Smooth muscle cell (in vitro differentiated cells): ENCODE measurements at regions not wholly inside any gene's neighbourhood (a gene's known extent, or its start where the extent isn't known, plus 50 kb on each side); places are given as distances from the start of the nearest gene placed in this dataset.

Source experiments
- DNase-seq: peaks from one replicate; lab custom pipeline; 2025; ENCODE audit not compliant: unreplicated experiment; lab: John Stamatoyannopoulos, UW
- H2AFZ ChIP-seq: fragments of 200-600 bp; sonication (generic); 2 replicates; pipeline ENCODE4 v1.6.0; 2016; ENCODE audit warnings: antibody characterized with exemption, low read depth, mild to moderate bottlenecking
- H3F3A ChIP-seq: fragments of 200-600 bp; sonication (generic); 2 replicates; pipeline ENCODE4 v1.6.0; 2017; ENCODE audit warnings: antibody characterized with exemption, low read depth
- H3K27ac ChIP-seq: fragments of 200-600 bp; sonication (generic); 2 replicates; pipeline ENCODE4 v1.5.1; 2016; ENCODE audit warnings: low read depth, mild to moderate bottlenecking
- H3K27me3 ChIP-seq: fragments of 200-600 bp; sonication (generic); 2 replicates; pipeline ENCODE4 v1.6.1; 2016; ENCODE audit warnings: low read depth, mild to moderate bottlenecking
- H3K36me3 ChIP-seq: fragments of 200-600 bp; sonication (generic); 2 replicates; pipeline ENCODE4 v1.5.1; 2016; ENCODE audit warnings: low read depth
- H3K4me1 ChIP-seq: fragments of 200-600 bp; sonication (generic); 2 replicates; pipeline ENCODE4 v1.5.1; 2016; ENCODE audit warnings: low read depth
- H3K4me2 ChIP-seq: fragments of 200-600 bp; sonication (generic); 2 replicates; pipeline ENCODE4 v1.6.0; 2016; ENCODE audit warnings: mild to moderate bottlenecking
- H3K4me3 ChIP-seq: fragments of 200-600 bp; sonication (generic); 2 replicates; pipeline ENCODE4 v1.5.1; 2016; ENCODE audit warnings: mild to moderate bottlenecking
- H3K79me2 ChIP-seq: fragments of 200-600 bp; sonication (generic); 2 replicates; pipeline ENCODE4 v1.6.0; 2016; ENCODE audit warnings: low read depth, mild to moderate bottlenecking
- H3K9ac ChIP-seq: fragments of 200-600 bp; sonication (generic); 2 replicates; pipeline ENCODE4 v1.6.0; 2016; ENCODE audit warnings: low read depth
- H3K9me3 ChIP-seq: fragments of 200-600 bp; sonication (generic); replicated peaks from 2 replicates; pipeline ENCODE4 v1.5.1; 2016; ENCODE audit warnings: low read depth
- H4K20me1 ChIP-seq: fragments of 200-600 bp; sonication (generic); 2 replicates; pipeline ENCODE4 v1.6.0; 2016; ENCODE audit warnings: low read depth
- CTCF ChIP-seq: fragments of 200-600 bp; sonication (generic); IDR thresholded peaks from 2 replicates; pipeline ENCODE4 v1.5.1; 2017; ENCODE audit warnings: borderline replicate concordance, mild to moderate bottlenecking, antibody characterized with exemption; ENCODE audit not compliant: insufficient read depth, poor library complexity, severe bottlenecking
- WGBS: methylation state at CpG from one replicate; pipeline ENCODE4 v1.1.7; 2016; ENCODE audit warnings: low lambda C conversion rate; 5-methylcytosine and 5-hydroxymethylcytosine counted together

GRCh38 chr7:47095946-47096345 lies 486.0 kb downstream of the TNS3 start:
- no peaks in the 10 kb centered on the region for H3F3A ChIP-seq
- no peak for TF ChIP-seq CTCF
- no peaks in the 10 kb centered on the region for H4K20me1 ChIP-seq
- no peak overlapping the region for H3K9ac ChIP-seq
- H3K36me3 ChIP-seq: no peaks in the 10 kb centered on the region
- no peaks in the 10 kb centered on the region for H3K4me1 ChIP-seq
- 81% methylated on average over 1 of the region's 1 CpG for WGBS
- DNase-seq: no peak
- H3K79me2 ChIP-seq: no peaks in the 10 kb centered on the region
- H3K9me3 ChIP-seq: no peaks in the 10 kb centered on the region
- no peak overlapping the region for H3K4me3 ChIP-seq
- H3K4me2 ChIP-seq: no peak overlapping the region
- H3K27me3 ChIP-seq: no peaks in the 10 kb centered on the region
- no peak overlapping the region for H2AFZ ChIP-seq
- H3K27ac ChIP-seq: no peak overlapping the region

GRCh38 chr7:47094462-47094861 lies 487.4 kb downstream of the TNS3 start:
- WGBS: 88% methylated on average over 7 of the region's 7 CpGs
- no peak for TF ChIP-seq CTCF
- DNase-seq: no peak
- Histone ChIP-seq H3K27me3 (no peaks in the 10 kb centered on the region), H2AFZ (no peak overlapping the region), H3F3A (no peaks in the 10 kb centered on the region), H3K4me1 (no peaks in the 10 kb centered on the region), H3K79me2 (no peaks in the 10 kb centered on the region), H3K27ac (no peak overlapping the region), H4K20me1 (no peaks in the 10 kb centered on the region), H3K4me2 (no peak overlapping the region), H3K4me3 (no peak overlapping the region), H3K36me3 (no peaks in the 10 kb centered on the region), H3K9me3 (no peaks in the 10 kb centered on the region), H3K9ac (no peak overlapping the region)

- Histone ChIP-seq H3K79me2 (no peaks in the 10 kb centered on the region), H3K4me3 (no peak overlapping the region), H3K27ac (no peak overlapping the region), H3K4me1 (no peaks in the 10 kb centered on the region), H3F3A (no peaks in the 10 kb centered on the region), H3K36me3 (no peaks in the 10 kb centered on the region), H3K27me3 (no peaks in the 10 kb centered on the region), H4K20me1 (no peaks in the 10 kb centered on the region), H3K4me2 (no peak overlapping the region), H2AFZ (no peak overlapping the region), H3K9me3 (no peaks in the 10 kb centered on the region), H3K9ac (no peak overlapping the region)
- no peak for DNase-seq
- 60% methylated on average over 7 of the region's 7 CpGs for WGBS
- no peak for TF ChIP-seq CTCF
Observed at GRCh38 chr7:47093320-47094234, 488.3 kb downstream of the TNS3 start.

- TF ChIP-seq CTCF: no peak
- no peak overlapping the region for H3K4me2 ChIP-seq
- H2AFZ ChIP-seq: no peak overlapping the region
- DNase-seq: no peak
- H3F3A ChIP-seq: no peaks in the 10 kb centered on the region
- H3K27ac ChIP-seq: no peak overlapping the region
- no peaks in the 10 kb centered on the region for H3K9me3 ChIP-seq
- H3K36me3 ChIP-seq: no peaks in the 10 kb centered on the region
- no peaks in the 10 kb centered on the region for H4K20me1 ChIP-seq
- H3K4me3 ChIP-seq: no peak overlapping the region
- no peaks in the 10 kb centered on the region for H3K79me2 ChIP-seq
- H3K9ac ChIP-seq: no peak overlapping the region
- H3K27me3 ChIP-seq: no peaks in the 10 kb centered on the region
- no peaks in the 10 kb centered on the region for H3K4me1 ChIP-seq
Observed at GRCh38 chr7:47092336-47092735, 489.6 kb downstream of the TNS3 start.
